Fibroblast of pulmonary artery (primary cell): ENCODE measurements at regions not wholly inside any gene's neighbourhood (a gene's known extent, or its start where the extent isn't known, plus 50 kb on each side); places are given as distances from the start of the nearest gene placed in this dataset.
A peak's percentile ranks its signal among the peaks of the same experiment; 100 is the strongest.
"Not testable (repeated sequence)": the region's sequence is repeated elsewhere in the genome, so short reads cannot be mapped to it uniquely, and the experiment has no call there.

Source experiments
- DNase-seq: peaks from one replicate; pipeline ENCODE4 v3.0.0-alpha.2; 2010; ENCODE audit warnings: low read depth
- H3K4me3 ChIP-seq: replicated peaks from 2 replicates; pipeline ENCODE4 v1.5.1; 2011; ENCODE audit warnings: low read depth, mild to moderate bottlenecking, control low read depth, low read length, moderate library complexity
- CTCF ChIP-seq: IDR thresholded peaks from 2 replicates; pipeline ENCODE4 v1.5.1; 2011; ENCODE audit warnings: mild to moderate bottlenecking, control low read depth, low read length, inconsistent platforms; ENCODE audit errors: missing control alignments

GRCh38 chr16:73113336-73113735 is 65.4 kb upstream of the ZFHX3 start:
- H3K4me3 ChIP-seq = no peak overlapping the region
- TF ChIP-seq CTCF = no peak
- peak; percentile 55 for DNase-seq

- no peak for DNase-seq
- no peak for TF ChIP-seq CTCF
- H3K4me3 ChIP-seq = no peak overlapping the region
These were observed 60.5 kb upstream of the ZFHX3 start for GRCh38 chr16:73108195-73108963.

GRCh38 chr16:73107371-73107770 is 59.4 kb upstream of the ZFHX3 start:
- DNase-seq = no peak
- H3K4me3 ChIP-seq = no peak overlapping the region
- TF ChIP-seq CTCF = no peak

- H3K4me3 ChIP-seq = no peak overlapping the region
- DNase-seq = no peak
- TF ChIP-seq CTCF = no peak
These were observed 58.6 kb upstream of the ZFHX3 start for GRCh38 chr16:73106329-73107034.

- no peak for DNase-seq
- no peak for TF ChIP-seq CTCF
- H3K4me3 ChIP-seq = no peak overlapping the region
These were observed 53.6 kb upstream of the ZFHX3 start for GRCh38 chr16:73101568-73101967.

GRCh38 chr16:73099601-73100000 is 51.7 kb upstream of the ZFHX3 start:
- not testable (repeated sequence) for H3K4me3 ChIP-seq, DNase-seq
